Endodermal cell (in vitro differentiated cells): ENCODE measurements at regions not wholly inside any gene's neighbourhood (a gene's known extent, or its start where the extent isn't known, plus 50 kb on each side); places are given as distances from the start of the nearest gene placed in this dataset.

Experiments used
- DNase-seq: peaks from one replicate; pipeline ENCODE4 v3.0.0-alpha.2; 2017
- H3K27ac ChIP-seq: 2 replicates; pipeline ENCODE4 v1.5.1; 2013; ENCODE audit warnings: mild to moderate bottlenecking, low read depth, low read length, moderate library complexity
- H3K27me3 ChIP-seq: 2 replicates; pipeline ENCODE4 v1.6.1; 2013; ENCODE audit warnings: mild to moderate bottlenecking, low read length, moderate library complexity; ENCODE audit not compliant: insufficient read depth, control insufficient read depth, poor library complexity, severe bottlenecking
- H3K36me3 ChIP-seq: 2 replicates; pipeline ENCODE4 v1.7.0; 2013; ENCODE audit warnings: mild to moderate bottlenecking, low read length, moderate library complexity; ENCODE audit not compliant: control insufficient read depth, insufficient read depth
- H3K4me1 ChIP-seq: one replicate; pipeline ENCODE4 v1.7.0; 2013; ENCODE audit warnings: low read length; ENCODE audit not compliant: control insufficient read depth, insufficient read depth
- H3K4me3 ChIP-seq: 2 replicates; pipeline ENCODE4 v1.5.1; 2013; ENCODE audit warnings: mild to moderate bottlenecking, low read length, moderate library complexity
- H3K9ac ChIP-seq: 2 replicates; pipeline ENCODE4 v1.6.1; 2013; ENCODE audit warnings: mild to moderate bottlenecking, low read length, moderate library complexity; ENCODE audit not compliant: poor library complexity, severe bottlenecking; ENCODE audit errors: extremely low read depth
- H3K9me3 ChIP-seq: 2 replicates; pipeline ENCODE4 v1.6.1; 2013; ENCODE audit warnings: mild to moderate bottlenecking, low read length, moderate library complexity; ENCODE audit not compliant: control insufficient read depth
- H3K27ac Mint-ChIP-seq: 2 replicates; pipeline ENCODE4 v1.8.0; 2020; ENCODE audit warnings: mixed read lengths
- H3K27me3 Mint-ChIP-seq: 2 replicates; pipeline ENCODE4 v1.8.0; 2021; ENCODE audit warnings: mild to moderate bottlenecking, mixed read lengths; ENCODE audit not compliant: insufficient read depth
- H3K36me3 Mint-ChIP-seq: 2 replicates; pipeline ENCODE4 v1.8.0; 2020; ENCODE audit warnings: low read depth, mixed read lengths
- H3K4me1 Mint-ChIP-seq: 2 replicates; pipeline ENCODE4 v1.8.0; 2020; ENCODE audit warnings: mixed read lengths
- H3K4me3 Mint-ChIP-seq: 2 replicates; pipeline ENCODE4 v1.8.0; 2020; ENCODE audit warnings: mild to moderate bottlenecking, moderate library complexity, mixed read lengths
- H3K9me3 Mint-ChIP-seq: 2 replicates; pipeline ENCODE4 v1.8.0; 2020; ENCODE audit warnings: mild to moderate bottlenecking, mixed read lengths
- WGBS, 2 experiments: methylation state at CpG; one replicate each; pipeline versions ENCODE4 v1.1.5 to v1.1.7; 2013; ENCODE audit warnings: missing lambda C conversion rate in 2 of 2, mixed read lengths in 1 of 2; ENCODE audit not compliant: insufficient coverage in 1 of 2, insufficient read length in 1 of 2; 5-methylcytosine and 5-hydroxymethylcytosine counted together
- TF ChIP-seq, protein P1 (sequence below): fragments of 200-600 bp; sonication (generic); conservative IDR thresholded peaks from 2 replicates; pipeline ENCODE4 v1.5.0; 2021; ENCODE audit warnings: antibody characterized with exemption, mild to moderate bottlenecking

DNA sequence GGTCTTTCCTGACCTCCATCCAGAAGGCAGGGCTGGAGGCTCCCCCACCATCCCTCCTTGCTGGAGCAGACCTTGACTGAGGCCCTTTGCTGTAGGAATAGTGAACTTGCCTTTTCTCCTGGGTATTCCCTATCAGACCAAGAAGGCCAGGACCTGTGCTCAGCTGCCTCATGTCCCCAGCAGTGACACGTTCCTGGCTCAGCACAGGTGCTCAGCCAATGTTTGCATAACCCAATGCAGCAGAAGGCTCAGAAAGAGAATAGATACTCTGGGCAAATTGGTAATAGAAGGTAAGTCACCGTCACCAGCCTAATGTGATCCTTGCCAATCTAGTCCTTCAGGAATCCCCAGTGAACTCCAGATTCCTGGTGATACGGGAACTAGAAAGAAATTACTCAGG, 96.4 kb downstream of the ACTL7B start:
- H3K27me3 ChIP-seq: peaks cover 2% of the 10 kb centered on the region
- H3K36me3 Mint-ChIP-seq: no peaks in the 10 kb centered on the region
- H3K9ac ChIP-seq: no peak overlapping the region
- H3K27ac ChIP-seq: no peak overlapping the region
- TF ChIP-seq, protein P1, sequence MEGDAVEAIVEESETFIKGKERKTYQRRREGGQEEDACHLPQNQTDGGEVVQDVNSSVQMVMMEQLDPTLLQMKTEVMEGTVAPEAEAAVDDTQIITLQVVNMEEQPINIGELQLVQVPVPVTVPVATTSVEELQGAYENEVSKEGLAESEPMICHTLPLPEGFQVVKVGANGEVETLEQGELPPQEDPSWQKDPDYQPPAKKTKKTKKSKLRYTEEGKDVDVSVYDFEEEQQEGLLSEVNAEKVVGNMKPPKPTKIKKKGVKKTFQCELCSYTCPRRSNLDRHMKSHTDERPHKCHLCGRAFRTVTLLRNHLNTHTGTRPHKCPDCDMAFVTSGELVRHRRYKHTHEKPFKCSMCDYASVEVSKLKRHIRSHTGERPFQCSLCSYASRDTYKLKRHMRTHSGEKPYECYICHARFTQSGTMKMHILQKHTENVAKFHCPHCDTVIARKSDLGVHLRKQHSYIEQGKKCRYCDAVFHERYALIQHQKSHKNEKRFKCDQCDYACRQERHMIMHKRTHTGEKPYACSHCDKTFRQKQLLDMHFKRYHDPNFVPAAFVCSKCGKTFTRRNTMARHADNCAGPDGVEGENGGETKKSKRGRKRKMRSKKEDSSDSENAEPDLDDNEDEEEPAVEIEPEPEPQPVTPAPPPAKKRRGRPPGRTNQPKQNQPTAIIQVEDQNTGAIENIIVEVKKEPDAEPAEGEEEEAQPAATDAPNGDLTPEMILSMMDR: no peak
- H3K9me3 ChIP-seq: peaks cover 12% of the 10 kb centered on the region
- WGBS, 2 experiments: 91 to 100% methylated on average over 2 to 3 of the region's 3 CpGs
- H3K4me3 Mint-ChIP-seq: no peak overlapping the region
- H3K36me3 ChIP-seq: no peaks in the 10 kb centered on the region
- H3K9me3 Mint-ChIP-seq: peaks cover 19% of the 10 kb centered on the region
- H3K4me1 ChIP-seq: no peaks in the 10 kb centered on the region
- peaks cover 18% of the 10 kb centered on the region for H3K4me1 Mint-ChIP-seq
- DNase-seq: no peak
- H3K27me3 Mint-ChIP-seq: peaks cover 20% of the 10 kb centered on the region
- H3K27ac Mint-ChIP-seq: no peak overlapping the region
- H3K4me3 ChIP-seq: no peak overlapping the region

DNA sequence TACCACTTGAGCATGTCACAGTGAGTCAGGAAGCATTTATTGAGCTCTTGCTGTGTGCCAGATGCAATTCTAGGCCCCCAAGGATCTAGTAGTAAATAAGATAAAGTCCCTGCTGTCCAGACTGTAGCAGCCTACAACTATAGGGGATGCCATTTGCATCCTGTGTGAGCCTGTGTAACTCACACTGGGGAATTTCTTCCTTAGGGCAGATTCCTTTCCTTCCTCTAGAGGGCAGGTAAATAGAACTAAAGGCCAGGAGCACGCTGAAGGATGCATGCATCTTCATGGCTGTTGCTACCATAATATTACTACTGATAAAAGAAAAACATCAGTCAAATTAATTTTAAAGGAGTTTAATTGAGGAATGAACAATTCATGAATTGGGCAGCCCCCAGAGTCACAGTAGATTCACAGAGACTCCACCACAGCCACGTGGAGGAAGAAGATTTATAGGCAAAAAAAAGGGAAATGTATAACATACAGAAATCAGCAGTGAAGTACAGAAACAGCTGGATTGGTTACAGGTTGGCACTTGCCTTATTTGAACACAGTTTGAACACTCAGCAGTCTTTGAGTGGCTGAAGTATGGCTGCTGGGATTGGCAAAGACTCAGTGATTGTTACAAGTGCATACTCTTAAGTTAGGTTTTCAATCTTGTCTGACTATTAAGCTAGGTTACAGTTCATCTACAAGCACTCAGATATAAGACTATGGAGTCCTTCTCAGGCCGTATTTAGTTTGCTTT, 98.9 kb downstream of the ACTL7B start:
- Mint-ChIP-seq H3K4me3 (no peak overlapping the region), H3K9me3 (peaks cover 27% of the 10 kb centered on the region), H3K36me3 (no peaks in the 10 kb centered on the region), H3K4me1 (peaks cover 18% of the 10 kb centered on the region), H3K27ac (no peak overlapping the region), H3K27me3 (peaks cover 38% of the 10 kb centered on the region)
- H3K36me3 ChIP-seq: no peaks in the 10 kb centered on the region
- TF ChIP-seq, protein P1: peak; percentile 75
- DNase-seq: peak; percentile 59
- no peak overlapping the region for H3K9ac ChIP-seq
- 71 to 100% methylated on average over 2 to 3 of the region's 3 CpGs for WGBS, 2 experiments
- no peak overlapping the region for H3K27ac ChIP-seq
- peaks cover 15% of the 10 kb centered on the region for H3K9me3 ChIP-seq
- peaks cover 10% of the 10 kb centered on the region for H3K27me3 ChIP-seq
- no peaks in the 10 kb centered on the region for H3K4me1 ChIP-seq
- no peak overlapping the region for H3K4me3 ChIP-seq

DNA sequence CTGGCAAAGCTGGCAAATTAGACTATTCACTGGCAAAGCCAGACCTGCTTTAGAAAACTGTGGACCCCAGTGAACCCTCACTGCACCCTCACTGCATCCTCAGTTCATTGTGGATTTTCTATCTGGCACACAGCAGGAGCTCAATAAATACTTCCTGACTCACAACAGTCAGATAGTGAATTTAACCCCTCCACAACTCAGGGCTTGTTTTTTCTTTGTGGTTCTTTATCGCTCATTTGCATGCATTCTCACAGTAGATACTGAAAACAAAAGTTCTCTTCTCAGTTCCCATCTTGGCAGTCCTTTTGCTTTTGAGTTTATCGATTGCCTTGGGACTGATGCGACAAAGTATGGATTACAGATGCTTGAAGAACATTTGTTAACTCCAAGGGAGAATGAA, 99.8 kb downstream of the ACTL7B start:
- peaks cover 38% of the 10 kb centered on the region for H3K27me3 Mint-ChIP-seq
- Histone ChIP-seq H3K4me3 (no peak overlapping the region), H3K27ac (no peak overlapping the region), H3K4me1 (no peaks in the 10 kb centered on the region), H3K9me3 (peaks cover 23% of the 10 kb centered on the region), H3K36me3 (no peaks in the 10 kb centered on the region), H3K9ac (no peak overlapping the region), H3K27me3 (peaks cover 10% of the 10 kb centered on the region)
- H3K4me1 Mint-ChIP-seq: peaks cover 14% of the 10 kb centered on the region
- H3K27ac Mint-ChIP-seq: no peak overlapping the region
- no peak overlapping the region for H3K4me3 Mint-ChIP-seq
- H3K36me3 Mint-ChIP-seq: no peaks in the 10 kb centered on the region
- WGBS, 2 experiments: 73 to 78% methylated on average over 1 to 3 of the region's 3 CpGs
- no peak for DNase-seq
- peaks cover 32% of the 10 kb centered on the region for H3K9me3 Mint-ChIP-seq
- TF ChIP-seq, protein P1: no peak
